ENCODE measurements at regions not wholly inside any gene's neighbourhood (a gene's known extent, or its start where the extent isn't known, plus 50 kb on each side); places are given as distances from the start of the nearest gene placed in this dataset.
A peak's percentile ranks its signal among the peaks of the same experiment; 100 is the strongest.

DNA sequence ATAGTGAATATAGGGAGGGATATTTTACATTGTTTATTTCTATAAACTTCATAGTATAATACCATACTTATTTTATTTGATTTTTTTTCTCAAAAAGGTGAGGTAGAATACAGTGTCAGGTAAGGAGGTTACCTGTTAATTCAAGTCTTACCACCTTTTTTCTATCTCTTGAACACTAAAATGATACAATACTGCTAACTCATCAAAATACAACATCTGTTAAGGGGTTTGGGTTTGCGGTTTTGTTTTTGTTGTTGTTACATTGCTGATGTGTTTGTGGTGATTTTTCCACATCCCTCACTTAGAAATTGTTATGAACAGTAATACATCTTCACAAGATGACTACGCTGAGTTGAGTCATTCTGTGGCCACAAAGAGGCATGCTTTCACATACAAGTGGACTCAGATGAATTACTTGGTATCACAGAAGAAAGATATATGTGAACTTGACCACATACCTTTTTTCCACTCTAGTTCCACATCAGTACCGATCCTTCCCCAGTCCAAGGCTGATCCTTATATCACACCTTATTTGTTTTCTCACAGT lies 139.4 kb upstream of the ID4 start:
- TF ChIP-seq, protein P1, sequence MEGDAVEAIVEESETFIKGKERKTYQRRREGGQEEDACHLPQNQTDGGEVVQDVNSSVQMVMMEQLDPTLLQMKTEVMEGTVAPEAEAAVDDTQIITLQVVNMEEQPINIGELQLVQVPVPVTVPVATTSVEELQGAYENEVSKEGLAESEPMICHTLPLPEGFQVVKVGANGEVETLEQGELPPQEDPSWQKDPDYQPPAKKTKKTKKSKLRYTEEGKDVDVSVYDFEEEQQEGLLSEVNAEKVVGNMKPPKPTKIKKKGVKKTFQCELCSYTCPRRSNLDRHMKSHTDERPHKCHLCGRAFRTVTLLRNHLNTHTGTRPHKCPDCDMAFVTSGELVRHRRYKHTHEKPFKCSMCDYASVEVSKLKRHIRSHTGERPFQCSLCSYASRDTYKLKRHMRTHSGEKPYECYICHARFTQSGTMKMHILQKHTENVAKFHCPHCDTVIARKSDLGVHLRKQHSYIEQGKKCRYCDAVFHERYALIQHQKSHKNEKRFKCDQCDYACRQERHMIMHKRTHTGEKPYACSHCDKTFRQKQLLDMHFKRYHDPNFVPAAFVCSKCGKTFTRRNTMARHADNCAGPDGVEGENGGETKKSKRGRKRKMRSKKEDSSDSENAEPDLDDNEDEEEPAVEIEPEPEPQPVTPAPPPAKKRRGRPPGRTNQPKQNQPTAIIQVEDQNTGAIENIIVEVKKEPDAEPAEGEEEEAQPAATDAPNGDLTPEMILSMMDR (IDR thresholded peaks at IDR 0.05; ENCODE audit: insufficient read depth, low read length, missing control alignments), result no peak
- peak; percentile 65 for DNase-seq (ENCODE audit: low read depth, low spot score)
- ChIA-PET POLR2A (no interaction called here), CTCF (no interaction called here)
- no peak overlapping the region for H3K4me3 ChIP-seq (ENCODE audit: low read depth, low read length)

DNA sequence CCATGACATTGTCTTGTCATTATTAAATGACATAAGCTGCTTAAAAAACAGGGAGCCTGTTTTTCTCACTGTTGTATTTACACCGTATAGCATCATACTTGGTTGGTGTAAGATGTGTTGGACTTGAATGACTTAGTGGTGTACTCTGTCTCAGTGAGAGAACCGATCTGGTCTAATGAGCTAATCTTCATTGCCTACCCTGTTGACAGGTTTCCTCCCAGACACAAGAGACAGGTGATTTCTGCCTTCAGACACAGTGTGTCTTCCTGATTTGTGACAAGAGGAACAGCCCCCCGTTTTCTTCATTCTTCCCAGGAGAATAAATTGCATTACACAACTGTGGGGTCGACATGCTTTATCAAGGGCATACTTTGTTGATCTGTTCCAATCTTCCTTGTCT lies 137.2 kb upstream of the ID4 start:
- TF ChIP-seq, protein P1 (IDR thresholded peaks at IDR 0.05; ENCODE audit: insufficient read depth, low read length, missing control alignments), result no peak
- DNase-seq (ENCODE audit: low read depth, low spot score), result no peak
- ChIA-PET POLR2A (interaction anchor here (0.8 kb wide), 1 partner anchor 137 kb away, joined by 3 read pairs; the partner anchor contains the start of gene ID4), CTCF (interaction anchor here (1.1 kb wide), 1 partner anchor 11 kb away, joined by 5 read pairs; no protein-coding TSS in a partner anchor)
- no peak overlapping the region for H3K4me3 ChIP-seq (ENCODE audit: low read depth, low read length)

DNA sequence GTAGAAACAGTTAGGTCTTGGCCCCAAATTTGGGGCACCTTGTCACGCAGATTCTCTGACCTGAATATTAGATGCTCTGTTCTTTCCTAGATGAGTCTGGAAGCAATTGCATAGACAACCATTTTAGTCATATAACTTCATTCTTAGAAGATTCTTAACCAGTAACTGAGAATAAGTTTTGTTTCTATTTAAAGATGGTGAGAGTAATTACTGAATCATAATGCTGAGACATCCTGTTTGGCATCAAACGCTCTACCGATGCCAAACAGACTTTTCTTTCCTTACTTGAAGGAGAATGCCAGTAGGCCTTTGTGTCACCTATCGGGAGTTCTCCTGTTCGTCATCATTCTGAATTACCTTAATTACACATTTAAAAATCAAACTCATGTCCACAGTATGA lies 131.6 kb upstream of the ID4 start:
- H3K4me3 ChIP-seq (ENCODE audit: low read depth, low read length), result no peak overlapping the region
- TF ChIP-seq, protein P1 (IDR thresholded peaks at IDR 0.05; ENCODE audit: insufficient read depth, low read length, missing control alignments), result no peak
- no peak for DNase-seq (ENCODE audit: low read depth, low spot score)
- POLR2A ChIA-PET, result no interaction called here
- CTCF ChIA-PET, result no interaction called here

DNA sequence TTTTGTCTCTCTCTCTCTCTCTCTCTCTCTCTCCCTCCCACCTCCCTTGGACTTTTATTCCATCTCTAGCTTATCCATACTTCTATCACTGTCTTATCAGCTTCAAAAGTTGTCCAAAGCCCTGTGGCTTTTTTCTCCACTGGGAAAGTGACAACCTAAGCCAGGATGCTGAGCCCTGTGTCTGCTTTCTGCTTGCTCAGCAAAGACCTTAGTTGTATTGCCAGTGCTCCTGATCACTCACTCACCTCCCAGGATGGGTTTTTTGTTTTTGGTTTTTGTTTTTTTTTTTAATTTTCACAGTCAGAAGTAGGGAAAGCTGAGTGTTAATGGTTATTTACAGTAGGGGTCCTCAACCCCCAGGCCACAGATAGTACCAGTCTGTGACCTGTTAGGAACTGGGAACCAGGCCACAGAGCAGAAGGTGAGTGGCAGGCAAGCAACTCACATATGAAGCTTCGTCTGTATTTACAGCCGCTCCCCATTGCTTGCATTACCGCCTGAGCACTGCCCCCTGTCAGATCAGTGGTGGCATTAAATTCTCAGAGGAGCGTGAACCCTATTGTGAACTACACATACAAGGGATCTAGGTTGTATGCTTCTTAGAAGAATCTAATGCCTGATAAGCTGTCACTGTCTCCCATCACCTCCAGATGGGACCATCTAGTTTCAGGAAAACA lies 125.0 kb upstream of the ID4 start:
- POLR2A ChIA-PET, result no interaction called here
- TF ChIP-seq, protein P1 (IDR thresholded peaks at IDR 0.05; ENCODE audit: insufficient read depth, low read length, missing control alignments), result no peak
- DNase-seq (ENCODE audit: low read depth, low spot score), result no peak
- CTCF ChIA-PET, result interaction anchor here (1.8 kb wide), 1 partner anchor 12 kb away, joined by 5 read pairs; no protein-coding TSS in a partner anchor
- no peak overlapping the region for H3K4me3 ChIP-seq (ENCODE audit: low read depth, low read length)

DNA sequence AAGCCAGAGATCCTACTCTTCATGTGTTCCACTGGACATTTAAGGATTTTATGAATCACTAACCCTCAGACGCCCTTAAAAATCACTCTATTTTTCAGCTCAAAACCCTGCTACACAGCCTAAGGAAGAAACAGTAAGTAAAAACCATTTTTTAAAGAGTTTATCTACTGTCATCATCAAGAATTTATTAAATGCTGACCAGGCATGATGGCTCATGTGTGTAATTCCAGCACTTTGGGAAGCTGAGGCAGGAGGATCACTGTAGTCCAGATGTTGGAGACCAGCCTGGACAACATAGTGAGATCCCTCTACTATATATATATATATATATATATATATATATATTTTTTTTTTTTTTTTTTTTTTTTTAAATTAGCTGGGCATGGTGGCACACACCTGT lies 124.2 kb upstream of the ID4 start:
- H3K4me3 ChIP-seq (ENCODE audit: low read depth, low read length), result no peak overlapping the region
- POLR2A ChIA-PET, result no interaction called here
- DNase-seq (ENCODE audit: low read depth, low spot score), result no peak
- CTCF ChIA-PET, result no interaction called here
- TF ChIP-seq, protein P1 (IDR thresholded peaks at IDR 0.05; ENCODE audit: insufficient read depth, low read length, missing control alignments), result no peak

DNA sequence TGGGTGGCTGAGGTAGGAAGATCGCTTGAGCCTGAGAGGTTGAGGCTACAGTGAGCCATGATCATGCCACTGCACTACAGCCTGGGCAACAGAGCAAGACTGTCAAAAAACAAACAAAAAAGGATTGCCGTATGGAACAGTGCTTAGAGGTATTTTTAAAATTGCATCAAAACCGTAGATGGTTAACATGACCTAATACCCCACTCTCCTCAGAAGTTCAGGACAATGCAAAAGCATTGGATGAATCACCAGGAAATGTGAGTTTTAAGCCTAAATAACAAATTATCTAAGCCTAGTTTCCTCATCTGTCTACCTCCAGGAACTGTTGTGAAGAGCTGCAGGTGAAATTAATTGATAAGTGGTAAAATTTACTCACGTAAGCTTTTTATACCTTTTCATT lies 123.8 kb upstream of the ID4 start:
- CTCF ChIA-PET, result no interaction called here
- no peak for DNase-seq (ENCODE audit: low read depth, low spot score)
- POLR2A ChIA-PET, result no interaction called here
- no peak overlapping the region for H3K4me3 ChIP-seq (ENCODE audit: low read depth, low read length)
- TF ChIP-seq, protein P1 (IDR thresholded peaks at IDR 0.05; ENCODE audit: insufficient read depth, low read length, missing control alignments), result no peak

Measured in AG04449 (cell line).